RCC 7860 (cell line): ENCODE measurements at regions not wholly inside any gene's neighbourhood (a gene's known extent, or its start where the extent isn't known, plus 50 kb on each side); places are given as distances from the start of the nearest gene placed in this dataset.
"Not testable (repeated sequence)": the region's sequence is repeated elsewhere in the genome, so short reads cannot be mapped to it uniquely, and the experiment has no call there.

Experiments used
- DNase-seq: peaks from one replicate; pipeline ENCODE4 v3.0.0-alpha.2; 2015; ENCODE audit warnings: low spot score
- FAIRE-seq: peaks from 2 replicates; lab custom pipeline; 2012; peaks lifted over from hg19 to GRCh38; lab: Jason Lieb, UNC

- no peak for DNase-seq
Measured at GRCh38 chrX:86887341-86887740, 630.3 kb upstream of the KLHL4 start.

GRCh38 chrX:86910027-86910426 is 607.6 kb upstream of the KLHL4 start:
- DNase-seq: no peak
- FAIRE-seq: no peak

More at GRCh38 chrX:86887341-86887740, 630.3 kb upstream of the KLHL4 start:
- no peak for FAIRE-seq

GRCh38 chrX:86910602-86911311 is 606.8 kb upstream of the KLHL4 start:
- no peak for FAIRE-seq

GRCh38 chrX:86914569-86914968 is 603.0 kb upstream of the KLHL4 start:
- FAIRE-seq (no peak), DNase-seq (no peak)

More at GRCh38 chrX:86910602-86911311, 606.8 kb upstream of the KLHL4 start:
- DNase-seq: no peak

GRCh38 chrX:86917959-86918358 is 599.6 kb upstream of the KLHL4 start:
- no peak for DNase-seq
- no peak for FAIRE-seq

GRCh38 chrX:86930419-86930818 is 587.2 kb upstream of the KLHL4 start:
- FAIRE-seq: no peak
- no peak for DNase-seq

- FAIRE-seq: no peak
- no peak for DNase-seq
Measured at GRCh38 chrX:86935988-86936387, 581.6 kb upstream of the KLHL4 start.

- FAIRE-seq (peak; percentile 86), DNase-seq (peak; percentile 38)
Measured at GRCh38 chrX:86946569-86946968, 571.0 kb upstream of the KLHL4 start.

- DNase-seq (no peak), FAIRE-seq (no peak)
Measured at GRCh38 chrX:86964321-86964720, 553.3 kb upstream of the KLHL4 start.

- DNase-seq: no peak
- no peak for FAIRE-seq
Measured at GRCh38 chrX:86981326-86981879, 536.2 kb upstream of the KLHL4 start.

- not testable (repeated sequence) for DNase-seq, FAIRE-seq
Measured at GRCh38 chrX:86987351-86987750, 530.3 kb upstream of the KLHL4 start.

- FAIRE-seq (no peak), DNase-seq (no peak)
Measured at GRCh38 chrX:87003031-87003430, 514.6 kb upstream of the KLHL4 start.

- DNase-seq: no peak
- FAIRE-seq: no peak
Measured at GRCh38 chrX:87005183-87005582, 512.4 kb upstream of the KLHL4 start.

GRCh38 chrX:87005885-87006284 is 511.7 kb upstream of the KLHL4 start:
- no peak for FAIRE-seq
- no peak for DNase-seq

GRCh38 chrX:87006561-87006960 is 511.0 kb upstream of the KLHL4 start:
- FAIRE-seq (no peak), DNase-seq (no peak)

- no peak for DNase-seq
- FAIRE-seq: no peak
Measured at GRCh38 chrX:87017210-87017609, 500.4 kb upstream of the KLHL4 start.

GRCh38 chrX:87033115-87033514 is 484.5 kb upstream of the KLHL4 start:
- not testable (repeated sequence) for FAIRE-seq, DNase-seq

GRCh38 chrX:87045352-87045751 is 472.2 kb upstream of the KLHL4 start:
- DNase-seq: no peak
- FAIRE-seq: no peak

GRCh38 chrX:87049567-87049966 is 468.0 kb upstream of the KLHL4 start:
- FAIRE-seq (no peak), DNase-seq (no peak)

- DNase-seq: no peak
- FAIRE-seq: no peak
Measured at GRCh38 chrX:87063642-87064041, 454.0 kb upstream of the KLHL4 start.

- FAIRE-seq: no peak
- DNase-seq: no peak
Measured at GRCh38 chrX:87064502-87064901, 453.1 kb upstream of the KLHL4 start.

GRCh38 chrX:87067795-87068369 is 449.7 kb upstream of the KLHL4 start:
- no peak for FAIRE-seq
- no peak for DNase-seq
